ENCODE measurements at regions not wholly inside any gene's neighbourhood (a gene's known extent, or its start where the extent isn't known, plus 50 kb on each side); places are given as distances from the start of the nearest gene placed in this dataset.
"Not testable (repeated sequence)": the region's sequence is repeated elsewhere in the genome, so short reads cannot be mapped to it uniquely, and the experiment has no call there.

GRCh38 chr2:132282911-132283310, 121.2 kb upstream of the ANKRD30BL start:
- TF ChIP-seq CTCF (conservative IDR thresholded peaks at IDR 0.05; ENCODE audit: low read length): no peak
- no peak for DNase-seq (ENCODE audit: low read depth)
- no peak overlapping the region for H3K4me3 ChIP-seq (ENCODE audit: low read length)

- not testable (repeated sequence) for DNase-seq (ENCODE audit: low read depth); H3K4me3 ChIP-seq (ENCODE audit: low read length)
These were observed 124.6 kb upstream of the ANKRD30BL start for GRCh38 chr2:132286289-132286911.

GRCh38 chr2:132287910-132288309, 126.2 kb upstream of the ANKRD30BL start:
- peak; percentile 7 for DNase-seq (ENCODE audit: low read depth)
- H3K4me3 ChIP-seq (ENCODE audit: low read length): not testable (repeated sequence)

- H3K4me3 ChIP-seq (ENCODE audit: low read length); DNase-seq (ENCODE audit: low read depth): not testable (repeated sequence)
These were observed 127.4 kb upstream of the ANKRD30BL start for GRCh38 chr2:132289138-132289537.

- not testable (repeated sequence) for H3K4me3 ChIP-seq (ENCODE audit: low read length); DNase-seq (ENCODE audit: low read depth)
These were observed 126.8 kb upstream of the GPR39 start for GRCh38 chr2:132289812-132290211.

- not testable (repeated sequence) for DNase-seq (ENCODE audit: low read depth); H3K4me3 ChIP-seq (ENCODE audit: low read length)
These were observed 115.8 kb upstream of the GPR39 start for GRCh38 chr2:132300592-132301378.

- DNase-seq (ENCODE audit: low read depth): peak; percentile 8
- H3K4me3 ChIP-seq (ENCODE audit: low read length): peak overlapping the region; percentile 20; the same call in 1 of the 2 replicates
- 0 out of 2 replicates have a peak, but pooled peaks have one; percentile 5 for TF ChIP-seq CTCF (conservative IDR thresholded peaks at IDR 0.05; ENCODE audit: low read length)
These were observed 111.8 kb upstream of the GPR39 start for GRCh38 chr2:132304661-132305380.

- not testable (repeated sequence) for DNase-seq (ENCODE audit: low read depth); H3K4me3 ChIP-seq (ENCODE audit: low read length)
These were observed 108.9 kb upstream of the GPR39 start for GRCh38 chr2:132307613-132308198.

- not testable (repeated sequence) for DNase-seq (ENCODE audit: low read depth); H3K4me3 ChIP-seq (ENCODE audit: low read length)
These were observed 107.4 kb upstream of the GPR39 start for GRCh38 chr2:132309203-132309602.

GRCh38 chr2:132315546-132315945, 101.1 kb upstream of the GPR39 start:
- not testable (repeated sequence) for DNase-seq (ENCODE audit: low read depth); H3K4me3 ChIP-seq (ENCODE audit: low read length)

- not testable (repeated sequence) for H3K4me3 ChIP-seq (ENCODE audit: low read length)
These were observed 99.5 kb upstream of the GPR39 start for GRCh38 chr2:132317026-132317680.

GRCh38 chr2:132318481-132318880, 98.1 kb upstream of the GPR39 start:
- not testable (repeated sequence) for DNase-seq (ENCODE audit: low read depth); H3K4me3 ChIP-seq (ENCODE audit: low read length)

More at GRCh38 chr2:132317026-132317680, 99.5 kb upstream of the GPR39 start:
- not testable (repeated sequence) for DNase-seq (ENCODE audit: low read depth)

- H3K4me3 ChIP-seq (ENCODE audit: low read length); DNase-seq (ENCODE audit: low read depth): not testable (repeated sequence)
These were observed 92.6 kb upstream of the GPR39 start for GRCh38 chr2:132324005-132324404.

GRCh38 chr2:132332345-132333033, 84.1 kb upstream of the GPR39 start:
- H3K4me3 ChIP-seq (ENCODE audit: low read length); DNase-seq (ENCODE audit: low read depth): not testable (repeated sequence)

- not testable (repeated sequence) for DNase-seq (ENCODE audit: low read depth); H3K4me3 ChIP-seq (ENCODE audit: low read length)
These were observed 79.5 kb upstream of the GPR39 start for GRCh38 chr2:132337135-132337534.

- not testable (repeated sequence) for DNase-seq (ENCODE audit: low read depth); H3K4me3 ChIP-seq (ENCODE audit: low read length)
These were observed 78.8 kb upstream of the GPR39 start for GRCh38 chr2:132337844-132338243.
